Smooth muscle cell (in vitro differentiated cells): ENCODE measurements at regions not wholly inside any gene's neighbourhood (a gene's known extent, or its start where the extent isn't known, plus 50 kb on each side); places are given as distances from the start of the nearest gene placed in this dataset.

Source experiments
- DNase-seq: peaks from one replicate; lab custom pipeline; 2025; ENCODE audit not compliant: unreplicated experiment; lab: John Stamatoyannopoulos, UW
- H2AFZ ChIP-seq: fragments of 200-600 bp; sonication (generic); 2 replicates; pipeline ENCODE4 v1.6.0; 2016; ENCODE audit warnings: antibody characterized with exemption, low read depth, mild to moderate bottlenecking
- H3F3A ChIP-seq: fragments of 200-600 bp; sonication (generic); 2 replicates; pipeline ENCODE4 v1.6.0; 2017; ENCODE audit warnings: antibody characterized with exemption, low read depth
- H3K27ac ChIP-seq: fragments of 200-600 bp; sonication (generic); 2 replicates; pipeline ENCODE4 v1.5.1; 2016; ENCODE audit warnings: low read depth, mild to moderate bottlenecking
- H3K27me3 ChIP-seq: fragments of 200-600 bp; sonication (generic); 2 replicates; pipeline ENCODE4 v1.6.1; 2016; ENCODE audit warnings: low read depth, mild to moderate bottlenecking
- H3K36me3 ChIP-seq: fragments of 200-600 bp; sonication (generic); 2 replicates; pipeline ENCODE4 v1.5.1; 2016; ENCODE audit warnings: low read depth
- H3K4me1 ChIP-seq: fragments of 200-600 bp; sonication (generic); 2 replicates; pipeline ENCODE4 v1.5.1; 2016; ENCODE audit warnings: low read depth
- H3K4me2 ChIP-seq: fragments of 200-600 bp; sonication (generic); 2 replicates; pipeline ENCODE4 v1.6.0; 2016; ENCODE audit warnings: mild to moderate bottlenecking
- H3K4me3 ChIP-seq: fragments of 200-600 bp; sonication (generic); 2 replicates; pipeline ENCODE4 v1.5.1; 2016; ENCODE audit warnings: mild to moderate bottlenecking
- H3K79me2 ChIP-seq: fragments of 200-600 bp; sonication (generic); 2 replicates; pipeline ENCODE4 v1.6.0; 2016; ENCODE audit warnings: low read depth, mild to moderate bottlenecking
- H3K9ac ChIP-seq: fragments of 200-600 bp; sonication (generic); 2 replicates; pipeline ENCODE4 v1.6.0; 2016; ENCODE audit warnings: low read depth
- H3K9me3 ChIP-seq: fragments of 200-600 bp; sonication (generic); replicated peaks from 2 replicates; pipeline ENCODE4 v1.5.1; 2016; ENCODE audit warnings: low read depth
- H4K20me1 ChIP-seq: fragments of 200-600 bp; sonication (generic); 2 replicates; pipeline ENCODE4 v1.6.0; 2016; ENCODE audit warnings: low read depth
- WGBS: methylation state at CpG from one replicate; pipeline ENCODE4 v1.1.7; 2016; ENCODE audit warnings: low lambda C conversion rate; 5-methylcytosine and 5-hydroxymethylcytosine counted together
- TF ChIP-seq, protein P1 (sequence below): fragments of 200-600 bp; sonication (generic); IDR thresholded peaks from 2 replicates; pipeline ENCODE4 v1.5.1; 2017; ENCODE audit warnings: borderline replicate concordance, mild to moderate bottlenecking, antibody characterized with exemption; ENCODE audit not compliant: insufficient read depth, poor library complexity, severe bottlenecking

- H3K27me3 ChIP-seq: no peaks in the 10 kb centered on the region
- no peaks in the 10 kb centered on the region for H3K9me3 ChIP-seq
- no peaks in the 10 kb centered on the region for H3K4me1 ChIP-seq
- no peaks in the 10 kb centered on the region for H4K20me1 ChIP-seq
- no peak overlapping the region for H3K9ac ChIP-seq
- DNase-seq: no peak
- H2AFZ ChIP-seq: no peak overlapping the region
- WGBS: 88% methylated on average over 1 of the region's 1 CpG
- H3K4me2 ChIP-seq: no peak overlapping the region
- TF ChIP-seq, protein P1, sequence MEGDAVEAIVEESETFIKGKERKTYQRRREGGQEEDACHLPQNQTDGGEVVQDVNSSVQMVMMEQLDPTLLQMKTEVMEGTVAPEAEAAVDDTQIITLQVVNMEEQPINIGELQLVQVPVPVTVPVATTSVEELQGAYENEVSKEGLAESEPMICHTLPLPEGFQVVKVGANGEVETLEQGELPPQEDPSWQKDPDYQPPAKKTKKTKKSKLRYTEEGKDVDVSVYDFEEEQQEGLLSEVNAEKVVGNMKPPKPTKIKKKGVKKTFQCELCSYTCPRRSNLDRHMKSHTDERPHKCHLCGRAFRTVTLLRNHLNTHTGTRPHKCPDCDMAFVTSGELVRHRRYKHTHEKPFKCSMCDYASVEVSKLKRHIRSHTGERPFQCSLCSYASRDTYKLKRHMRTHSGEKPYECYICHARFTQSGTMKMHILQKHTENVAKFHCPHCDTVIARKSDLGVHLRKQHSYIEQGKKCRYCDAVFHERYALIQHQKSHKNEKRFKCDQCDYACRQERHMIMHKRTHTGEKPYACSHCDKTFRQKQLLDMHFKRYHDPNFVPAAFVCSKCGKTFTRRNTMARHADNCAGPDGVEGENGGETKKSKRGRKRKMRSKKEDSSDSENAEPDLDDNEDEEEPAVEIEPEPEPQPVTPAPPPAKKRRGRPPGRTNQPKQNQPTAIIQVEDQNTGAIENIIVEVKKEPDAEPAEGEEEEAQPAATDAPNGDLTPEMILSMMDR: no peak
- H3K36me3 ChIP-seq: no peaks in the 10 kb centered on the region
- no peak overlapping the region for H3K4me3 ChIP-seq
- no peaks in the 10 kb centered on the region for H3F3A ChIP-seq
- H3K27ac ChIP-seq: no peak overlapping the region
- no peaks in the 10 kb centered on the region for H3K79me2 ChIP-seq
Measured at GRCh38 chr3:107945417-107946094, 145.3 kb downstream of the CD47 start.

DNA sequence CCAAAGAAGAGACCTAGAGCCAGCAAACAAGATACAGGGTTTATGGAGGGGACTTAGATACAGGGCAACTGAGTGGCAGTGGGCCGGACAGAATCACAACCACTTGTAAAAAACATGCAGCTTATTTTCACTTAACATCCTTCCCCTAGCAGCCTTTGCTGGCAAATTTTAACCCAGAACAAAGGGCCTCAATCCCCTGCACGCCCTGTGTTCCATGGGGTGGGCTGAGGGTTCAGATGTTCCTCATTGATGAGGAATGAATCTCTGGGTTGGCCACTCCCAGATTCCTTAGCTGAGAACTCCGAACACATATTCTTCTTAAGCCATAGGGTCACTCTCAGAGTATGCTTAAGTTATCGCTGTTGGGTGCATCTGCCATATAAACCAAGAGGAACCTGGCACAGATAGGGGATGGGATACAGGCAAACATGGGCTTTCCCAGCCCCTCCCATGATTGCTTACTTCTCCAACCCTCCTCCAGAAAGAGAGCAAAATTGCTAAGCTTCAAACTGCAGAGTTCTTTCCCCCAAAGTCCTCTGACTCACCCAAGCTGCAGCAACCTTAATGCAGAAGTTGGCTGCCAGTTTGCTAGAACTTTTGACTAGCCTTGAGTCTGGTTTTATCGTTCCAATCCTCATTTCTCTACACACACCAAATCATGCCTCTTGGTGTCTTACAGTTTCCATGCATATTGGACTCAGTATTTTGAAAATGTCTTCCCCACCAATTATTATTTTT is 146.9 kb downstream of the CD47 start:
- TF ChIP-seq, protein P1: no peak
- no peaks in the 10 kb centered on the region for H3K79me2 ChIP-seq
- H3K27ac ChIP-seq: no peak overlapping the region
- H3K36me3 ChIP-seq: no peaks in the 10 kb centered on the region
- no peaks in the 10 kb centered on the region for H4K20me1 ChIP-seq
- no peak overlapping the region for H3K4me2 ChIP-seq
- no peaks in the 10 kb centered on the region for H3K27me3 ChIP-seq
- H3K9ac ChIP-seq: no peak overlapping the region
- WGBS: 85% methylated on average over 5 of the region's 5 CpGs
- H2AFZ ChIP-seq: no peak overlapping the region
- H3K9me3 ChIP-seq: no peaks in the 10 kb centered on the region
- no peaks in the 10 kb centered on the region for H3K4me1 ChIP-seq
- H3K4me3 ChIP-seq: no peak overlapping the region
- no peak for DNase-seq
- H3F3A ChIP-seq: no peaks in the 10 kb centered on the region

DNA sequence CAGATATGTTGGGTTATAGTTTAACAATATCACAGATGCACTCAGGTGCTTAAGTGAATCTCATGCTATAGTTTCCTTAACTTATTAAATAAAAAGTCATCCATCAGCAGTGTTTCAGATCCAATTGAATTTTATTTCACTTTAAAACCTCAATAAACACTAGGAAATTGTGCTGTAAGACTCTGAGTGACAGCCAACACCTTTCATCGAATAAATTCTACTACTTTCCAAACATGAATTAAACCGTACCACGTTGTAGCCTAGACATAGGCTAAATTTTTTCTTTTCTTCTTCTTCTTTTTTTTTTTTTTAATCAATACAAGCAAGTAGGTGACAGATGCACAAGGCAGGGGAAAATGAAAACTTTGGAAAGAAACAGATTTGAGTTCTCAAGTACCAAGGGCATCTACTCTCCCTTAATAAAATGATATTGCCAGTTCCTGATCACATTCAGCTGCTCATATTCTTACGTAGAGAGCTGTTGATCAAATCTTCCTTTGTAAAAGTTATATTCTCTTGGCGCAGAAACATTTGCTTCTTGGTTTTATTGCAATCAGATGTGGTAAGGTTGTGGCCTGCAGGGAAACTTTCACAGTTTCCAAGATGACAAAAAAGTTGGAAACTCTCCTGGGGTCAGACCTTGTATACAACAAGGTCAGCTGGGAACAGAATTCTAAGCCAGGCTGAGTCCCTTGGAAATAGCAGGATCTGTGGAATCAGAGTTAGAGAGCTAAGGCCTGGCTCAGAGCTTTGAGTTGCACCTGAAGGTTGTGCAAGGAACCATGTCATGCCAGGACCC is 147.7 kb downstream of the CD47 start:
- H3K9ac ChIP-seq: no peak overlapping the region
- WGBS: 78% methylated on average over 5 of the region's 5 CpGs
- no peak overlapping the region for H2AFZ ChIP-seq
- H4K20me1 ChIP-seq: no peaks in the 10 kb centered on the region
- no peaks in the 10 kb centered on the region for H3K36me3 ChIP-seq
- H3K4me2 ChIP-seq: no peak overlapping the region
- H3K79me2 ChIP-seq: no peaks in the 10 kb centered on the region
- no peaks in the 10 kb centered on the region for H3F3A ChIP-seq
- DNase-seq: no peak
- TF ChIP-seq, protein P1: no peak
- H3K4me1 ChIP-seq: no peaks in the 10 kb centered on the region
- H3K27me3 ChIP-seq: no peaks in the 10 kb centered on the region
- H3K4me3 ChIP-seq: no peak overlapping the region
- no peaks in the 10 kb centered on the region for H3K9me3 ChIP-seq
- no peak overlapping the region for H3K27ac ChIP-seq
